NCI-H2196 (cell line): ENCODE measurements at regions not wholly inside any gene's neighbourhood (a gene's known extent, or its start where the extent isn't known, plus 50 kb on each side); places are given as distances from the start of the nearest gene placed in this dataset.
"Not testable (repeated sequence)": the region's sequence is repeated elsewhere in the genome, so short reads cannot be mapped to it uniquely, and the experiment has no call there.

ENCODE experiments used
- DNase-seq: peaks from one replicate; lab custom pipeline; 2025; ENCODE audit not compliant: unreplicated experiment; lab: John Stamatoyannopoulos, UW

DNA sequence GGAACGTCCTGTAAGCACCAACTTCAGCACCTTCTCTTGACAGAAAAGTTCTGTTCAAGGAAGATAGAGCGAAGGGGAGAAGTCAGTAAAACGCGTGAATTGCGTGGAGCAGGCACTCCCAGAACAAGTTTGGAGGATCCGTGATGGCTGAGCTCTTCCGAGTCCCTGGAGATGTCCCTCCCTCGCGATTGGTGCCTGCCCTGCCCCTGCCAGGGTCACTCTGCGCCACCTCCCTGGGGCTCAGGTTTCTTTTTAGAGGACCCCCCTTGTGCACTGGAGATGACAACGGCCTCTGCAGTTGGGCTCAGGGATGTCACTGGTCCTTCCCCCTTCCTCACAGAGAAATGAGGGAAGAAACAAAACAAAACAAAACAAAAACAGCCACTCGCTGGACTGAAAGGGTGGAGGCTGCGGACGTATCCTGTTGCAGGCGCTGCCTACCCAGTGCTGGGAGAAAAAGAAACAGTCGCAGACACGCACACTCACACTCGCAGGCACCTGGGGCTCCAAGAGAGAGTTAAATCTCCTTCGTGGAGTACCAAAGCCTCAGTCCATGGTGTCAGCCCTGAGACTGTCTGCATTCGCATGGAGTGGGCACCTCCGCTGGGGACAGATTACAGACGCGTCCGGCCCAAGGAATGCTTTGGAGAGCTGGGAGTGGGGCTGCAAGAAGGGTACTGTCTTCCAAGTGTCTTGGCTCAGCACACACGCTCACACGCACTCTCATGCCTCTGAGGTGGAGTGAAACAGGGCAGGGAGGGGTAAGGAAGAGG is 512.7 kb downstream of the SLCO4C1 start:
- no peak for DNase-seq

DNA sequence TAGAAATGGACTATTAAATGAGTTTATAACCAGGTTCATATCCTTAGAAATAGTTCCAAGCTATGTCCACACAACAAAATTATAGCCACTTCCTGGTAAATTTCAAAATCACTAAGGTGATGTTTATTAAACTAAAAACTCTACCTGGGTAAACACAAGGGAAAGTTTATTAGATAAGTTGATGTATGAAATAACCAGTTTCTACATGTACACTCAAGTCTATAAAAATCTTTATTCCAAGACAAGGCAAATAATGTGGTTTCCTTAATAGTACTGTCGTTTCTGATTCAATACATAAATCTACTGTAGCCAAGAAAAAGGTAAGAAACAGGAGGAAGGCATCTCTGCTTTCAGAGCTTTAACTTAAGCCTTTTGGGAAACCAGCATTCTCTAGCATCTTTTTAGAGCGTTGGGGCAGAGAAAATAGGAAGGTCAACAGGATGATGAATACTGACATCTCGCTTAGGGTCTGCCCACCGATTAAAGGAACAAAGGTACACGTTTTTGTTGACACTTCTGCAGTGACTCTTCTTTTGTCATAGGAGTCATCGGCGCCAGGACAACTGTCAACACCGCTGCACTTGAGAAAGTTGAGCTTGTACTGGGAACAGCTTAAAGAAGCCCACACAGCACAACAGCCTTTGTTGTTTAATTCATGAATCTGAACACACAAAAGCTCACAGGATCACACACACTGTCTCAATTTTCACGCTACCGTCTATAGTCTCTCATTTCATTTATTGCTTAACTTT is 513.6 kb downstream of the SLCO4C1 start:
- DNase-seq, result no peak

GRCh38 chr5:101751105-101751504 is 545.0 kb downstream of the SLCO4C1 start:
- DNase-seq, result no peak

DNA sequence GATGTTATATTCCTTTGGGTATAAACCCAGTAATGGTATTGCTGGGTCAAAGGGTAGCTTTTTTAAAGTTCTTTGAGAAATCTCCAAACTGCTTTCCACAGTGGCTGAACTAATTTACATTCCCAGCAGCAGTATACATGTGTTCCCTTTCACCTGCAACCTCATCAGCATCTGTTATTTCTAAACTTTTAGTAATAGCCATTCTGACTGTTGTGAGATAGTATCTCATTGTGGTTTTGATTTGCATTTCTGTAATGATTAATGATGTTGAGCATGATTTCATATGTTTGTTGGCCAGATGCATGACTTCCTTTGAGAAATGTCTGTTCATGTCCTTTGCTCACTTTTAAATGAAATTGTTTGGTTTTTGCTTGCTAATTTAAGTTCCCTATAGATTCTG is 553.1 kb downstream of the SLCO4C1 start:
- not testable (repeated sequence) for DNase-seq

DNA sequence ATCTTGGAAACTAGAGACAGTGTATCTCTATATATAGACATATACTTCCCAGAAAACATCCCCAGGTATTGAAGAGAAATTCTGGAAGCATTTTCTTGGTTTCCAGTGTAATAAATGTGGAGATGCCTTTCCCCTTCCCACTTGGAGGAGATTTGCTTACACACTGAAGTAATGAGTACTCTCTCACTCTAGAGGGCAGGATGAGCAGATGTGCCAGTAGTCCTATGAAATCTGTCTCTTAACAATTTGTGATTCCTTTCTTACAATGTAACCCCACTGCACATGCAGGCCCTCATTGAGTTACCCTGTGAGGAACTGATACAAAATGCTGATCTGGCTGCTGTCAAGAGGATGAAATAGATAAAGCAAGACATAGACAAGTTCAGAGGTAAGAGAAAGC is 567.2 kb downstream of the SLCO4C1 start:
- no peak for DNase-seq

- DNase-seq, result no peak
These were observed 574.5 kb downstream of the SLCO4C1 start for GRCh38 chr5:101721543-101721942.

GRCh38 chr5:101720033-101720432 is 576.1 kb downstream of the SLCO4C1 start:
- no peak for DNase-seq

DNA sequence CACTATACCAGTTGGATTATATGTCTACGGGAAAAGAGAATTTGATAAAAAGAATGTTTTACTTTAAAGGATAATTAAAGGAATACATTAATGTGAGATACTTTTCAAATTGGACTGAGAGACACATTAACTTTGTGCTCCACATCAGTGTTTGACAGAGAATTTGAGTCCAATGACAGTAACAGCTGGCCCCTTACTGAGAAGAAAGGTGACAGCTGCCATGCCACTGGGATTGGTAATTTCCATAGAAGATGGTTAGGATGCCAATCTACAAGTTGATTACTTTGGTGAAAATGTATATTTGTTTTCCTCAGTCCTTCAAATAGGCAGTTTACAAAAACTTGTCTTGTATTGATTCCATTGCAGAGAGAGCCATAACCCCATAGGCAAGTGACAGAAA is 578.4 kb downstream of the SLCO4C1 start:
- no peak for DNase-seq

- DNase-seq, result no peak
These were observed 579.1 kb downstream of the SLCO4C1 start for GRCh38 chr5:101716941-101717340.

DNA sequence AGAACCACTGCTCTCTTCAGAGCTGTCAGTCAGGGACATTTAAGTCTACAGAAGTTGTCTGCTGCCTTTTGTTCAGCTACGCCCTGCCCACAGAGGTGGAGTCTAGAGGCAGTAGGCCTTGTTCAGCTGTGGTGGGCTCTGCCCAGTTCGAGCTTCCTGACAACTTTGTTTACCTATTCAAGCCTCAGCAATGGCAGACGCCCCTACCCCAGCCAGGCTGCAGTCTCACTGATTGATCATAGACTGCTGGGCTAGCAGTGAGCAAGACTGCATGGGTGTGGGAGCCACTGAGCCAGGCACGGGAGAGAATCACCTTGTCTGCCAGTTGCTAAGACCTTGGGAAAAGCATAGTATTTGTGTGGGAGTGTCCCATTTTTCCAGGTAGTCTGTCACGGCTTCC is 580.3 kb downstream of the SLCO4C1 start:
- not testable (repeated sequence) for DNase-seq

GRCh38 chr5:101689306-101689705 is 606.8 kb downstream of the SLCO4C1 start:
- DNase-seq, result no peak

- no peak for DNase-seq
These were observed 607.9 kb downstream of the SLCO4C1 start for GRCh38 chr5:101688156-101688555.

DNA sequence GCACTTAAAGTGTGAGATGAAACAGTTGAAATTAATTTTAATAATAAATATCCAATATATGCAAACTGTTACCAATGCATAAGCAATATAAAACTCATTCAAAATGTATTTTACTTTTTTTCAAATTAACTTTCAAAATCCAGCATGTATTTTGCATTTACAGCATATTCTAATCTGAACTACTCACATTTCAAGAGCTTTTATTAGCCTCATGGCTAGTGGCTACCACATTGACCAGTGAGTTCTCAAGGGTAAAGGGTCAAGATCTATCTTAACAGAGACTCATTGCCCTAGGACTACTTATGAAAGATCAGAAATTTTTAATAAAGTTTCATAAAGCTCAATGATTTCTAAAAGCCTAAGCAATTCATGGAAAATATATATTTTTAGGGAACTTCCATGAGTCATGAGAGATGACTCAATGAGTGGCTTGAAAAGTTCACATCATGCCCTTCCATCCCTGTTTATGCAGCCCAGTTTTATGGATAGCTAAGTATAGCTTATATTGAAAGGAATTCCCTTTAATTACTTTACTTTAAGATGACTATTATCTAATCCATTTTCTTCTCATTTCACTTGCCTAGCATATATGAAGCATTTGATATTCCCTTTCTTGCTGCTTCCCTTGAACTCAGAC is 608.6 kb downstream of the SLCO4C1 start:
- DNase-seq, result no peak

- DNase-seq, result no peak
These were observed 609.4 kb downstream of the SLCO4C1 start for GRCh38 chr5:101686536-101687157.

DNA sequence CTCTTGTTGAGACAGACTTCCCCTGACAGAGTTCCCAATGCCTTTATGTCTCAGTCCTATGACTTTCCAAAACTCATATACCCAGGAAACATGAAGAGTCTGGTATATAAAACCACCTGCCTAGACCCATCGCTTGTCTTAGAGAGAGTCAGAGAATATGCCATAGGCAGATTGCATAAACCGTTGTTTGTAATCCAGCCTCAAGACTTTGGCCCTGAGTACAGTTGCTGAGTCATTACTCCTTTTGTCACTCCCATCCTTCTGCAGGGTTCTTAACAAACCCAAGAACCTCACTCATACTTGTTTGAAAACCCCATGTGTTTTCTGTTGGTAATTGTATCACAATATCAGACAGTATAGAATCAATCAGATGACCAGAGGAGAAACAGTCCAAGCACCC is 616.3 kb downstream of the SLCO4C1 start:
- no peak for DNase-seq

DNA sequence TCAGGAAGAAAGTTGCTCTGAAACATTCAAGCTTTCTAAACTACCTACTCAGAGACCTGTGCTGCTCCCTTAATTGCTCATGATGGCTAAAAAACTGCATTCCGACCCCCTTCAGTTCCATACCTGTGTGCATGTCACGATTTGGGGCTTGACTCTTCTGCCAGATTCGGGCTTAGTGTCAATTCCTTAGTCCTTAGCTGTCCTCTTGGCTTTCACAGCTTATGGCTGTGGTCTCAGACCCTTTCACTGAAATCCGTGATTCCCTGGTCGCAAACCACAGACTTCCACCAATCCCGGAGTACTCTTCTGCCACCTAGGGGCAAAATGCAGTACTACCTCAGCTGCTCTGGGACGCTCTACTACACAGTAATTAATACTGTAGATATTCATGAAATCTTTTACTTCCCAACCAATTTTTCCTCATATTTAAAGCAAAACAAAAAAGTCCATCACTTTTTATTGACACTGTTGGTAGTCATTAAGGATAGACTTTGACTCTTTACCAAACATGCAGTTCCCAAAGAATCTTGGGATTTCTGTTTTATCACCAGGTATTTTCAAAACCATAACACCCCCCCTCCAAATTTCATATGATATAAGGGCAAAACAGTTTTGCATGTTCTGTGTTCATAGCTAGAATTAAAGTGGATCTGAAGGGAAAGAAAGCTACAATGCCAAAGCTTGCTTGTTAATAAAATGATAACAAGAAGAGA is 617.4 kb downstream of the SLCO4C1 start:
- peak; percentile 14 for DNase-seq

- no peak for DNase-seq
These were observed 618.1 kb downstream of the SLCO4C1 start for GRCh38 chr5:101677961-101678360.

GRCh38 chr5:101676646-101677045 is 619.4 kb downstream of the SLCO4C1 start:
- DNase-seq, result peak; percentile 19

GRCh38 chr5:101675510-101676219 is 620.4 kb downstream of the SLCO4C1 start:
- peak; percentile 67 for DNase-seq

GRCh38 chr5:101673120-101673519 is 623.0 kb downstream of the SLCO4C1 start:
- DNase-seq, result no peak
